Pons (tissue), 1 donor: ENCODE measurements at regions not wholly inside any gene's neighbourhood (a gene's known extent, or its start where the extent isn't known, plus 50 kb on each side); places are given as distances from the start of the nearest gene placed in this dataset.
A peak's percentile ranks its signal among the peaks of the same experiment; 100 is the strongest.

ENCODE experiments used
- DNase-seq: peaks from one replicate; pipeline ENCODE4 v3.0.0-alpha.2; 2016; ENCODE audit warnings: low spot score

DNA sequence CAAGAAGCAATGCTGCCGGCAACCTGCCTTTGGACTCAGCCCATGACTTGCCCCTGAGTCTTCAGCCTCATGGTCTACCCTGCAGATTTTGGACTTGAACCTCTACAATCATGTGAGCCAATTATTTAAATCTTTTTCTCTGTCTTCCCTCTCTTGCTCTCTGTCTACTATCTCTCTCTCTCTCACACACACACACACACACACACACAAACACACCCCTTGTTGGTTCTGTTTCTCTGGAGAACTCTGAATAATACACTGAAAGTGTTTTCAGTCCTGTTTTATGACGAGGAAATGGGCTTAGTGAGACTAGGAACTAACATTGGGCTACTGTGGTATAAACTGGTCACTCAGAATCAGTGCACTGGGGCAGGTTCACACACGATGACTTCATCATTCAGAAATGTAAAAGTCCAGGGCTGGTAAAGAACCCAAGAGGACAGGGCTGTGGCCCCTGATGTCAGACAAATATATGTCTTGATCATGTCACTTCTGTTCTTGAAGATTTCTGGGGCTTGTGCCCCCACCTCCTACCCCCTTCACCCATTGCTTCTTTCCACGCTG, 266.1 kb upstream of the SIX2 start:
- no peak for DNase-seq

DNA sequence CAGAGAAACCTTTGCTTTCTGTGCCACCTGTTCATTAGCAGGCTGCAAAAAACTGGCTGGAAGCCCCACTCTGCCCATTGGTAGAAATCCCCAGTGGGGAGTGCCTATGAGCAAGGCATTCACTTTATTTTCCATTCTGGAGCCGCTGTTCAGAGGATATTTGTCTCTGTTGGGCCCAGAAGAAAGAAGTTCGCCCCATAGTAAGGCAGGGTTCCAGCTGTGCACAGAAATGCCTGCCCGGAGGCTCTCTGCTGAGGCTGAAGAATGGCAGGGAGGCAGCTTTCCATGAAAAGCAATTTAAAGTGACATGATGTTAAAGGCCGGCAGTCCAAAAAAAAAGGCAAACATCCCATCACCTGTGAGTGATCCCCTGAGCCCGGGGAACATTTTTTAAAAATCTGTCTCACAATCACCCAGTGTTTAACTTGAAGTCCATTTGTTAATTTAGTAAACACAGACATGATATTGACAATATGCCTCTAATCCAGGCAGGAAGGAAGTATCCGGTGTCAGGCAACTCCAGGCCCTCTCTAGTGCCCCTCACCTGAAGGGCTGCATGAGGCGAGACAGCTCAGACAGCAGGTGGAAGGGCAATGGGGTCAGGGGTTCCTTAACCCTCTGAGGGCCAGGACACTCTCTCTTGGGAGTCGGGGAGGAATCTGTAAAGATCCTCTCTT, 265.1 kb upstream of the SIX2 start:
- peak; percentile 9 for DNase-seq

DNA sequence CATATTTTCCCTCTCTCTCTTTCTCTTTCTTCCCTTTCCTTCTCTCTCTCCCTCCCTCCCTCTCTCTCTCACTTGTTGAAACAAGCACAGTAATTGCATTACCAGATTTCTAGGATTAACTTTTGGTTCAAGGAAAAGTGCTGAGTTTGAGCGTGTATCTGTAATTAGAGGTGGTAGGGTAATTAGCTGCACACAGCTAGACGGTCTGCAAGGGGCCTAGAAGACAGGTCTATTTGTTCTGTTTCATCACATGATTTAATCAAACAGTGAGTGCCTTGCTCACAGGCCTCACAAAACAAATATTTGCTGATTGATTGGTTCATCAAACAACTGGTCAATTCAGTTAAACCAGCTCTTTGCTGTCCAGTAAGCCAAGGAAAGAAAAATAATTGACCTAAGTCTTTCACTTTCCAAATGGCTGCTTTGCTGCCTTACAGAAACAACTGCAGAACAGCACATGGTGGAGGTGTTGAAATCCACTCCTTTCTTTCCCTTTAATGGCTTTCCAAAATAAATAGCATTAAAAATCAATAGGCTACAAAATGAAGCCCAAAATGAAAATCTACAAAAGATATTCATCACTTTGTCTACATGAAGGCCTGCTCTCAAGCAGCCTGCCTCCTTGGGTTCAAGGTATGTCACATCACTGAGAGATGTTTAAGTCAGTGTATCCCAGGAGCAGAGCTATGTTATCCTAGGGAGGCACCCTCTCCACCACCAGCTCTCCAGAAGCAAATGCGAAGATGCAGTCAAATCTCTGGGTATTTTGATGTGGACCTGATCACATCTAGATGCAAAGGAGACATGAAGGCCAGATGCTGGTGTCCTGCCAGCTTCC, 264.4 kb upstream of the SIX2 start:
- no peak for DNase-seq

DNA sequence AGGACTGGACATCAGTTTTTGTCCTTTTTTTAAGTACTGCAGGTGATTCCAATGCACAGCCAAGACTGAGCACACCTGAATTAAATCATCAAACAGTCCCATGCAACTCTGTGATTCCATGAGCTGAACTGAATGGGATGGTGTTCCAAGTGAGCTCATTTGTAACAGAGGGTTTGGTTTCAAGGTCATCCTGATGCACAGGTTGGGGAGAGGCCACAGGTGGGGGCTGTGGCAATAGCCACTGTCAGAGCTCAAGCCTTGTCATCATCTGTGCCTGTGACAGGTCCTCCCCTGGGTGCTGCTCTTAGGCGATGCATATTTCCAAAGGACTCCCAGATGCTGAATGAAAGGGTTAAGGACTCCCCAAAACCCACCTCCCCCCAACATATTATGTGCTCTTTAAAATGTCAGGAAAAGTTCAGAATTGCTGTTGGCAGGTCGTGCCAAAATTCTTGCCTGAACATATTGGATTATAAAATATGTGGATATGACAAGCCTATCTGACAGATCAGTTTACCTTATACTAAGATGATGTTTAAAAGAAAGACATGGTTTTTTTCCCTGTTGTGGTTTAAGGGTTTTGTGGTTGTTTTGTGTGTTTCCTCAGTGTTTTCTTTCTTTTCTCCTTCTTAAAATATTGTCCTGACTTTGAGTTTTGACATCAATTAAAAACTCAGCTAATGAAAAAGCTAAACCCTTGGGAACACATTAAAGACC, 263.5 kb upstream of the SIX2 start:
- DNase-seq = no peak

DNA sequence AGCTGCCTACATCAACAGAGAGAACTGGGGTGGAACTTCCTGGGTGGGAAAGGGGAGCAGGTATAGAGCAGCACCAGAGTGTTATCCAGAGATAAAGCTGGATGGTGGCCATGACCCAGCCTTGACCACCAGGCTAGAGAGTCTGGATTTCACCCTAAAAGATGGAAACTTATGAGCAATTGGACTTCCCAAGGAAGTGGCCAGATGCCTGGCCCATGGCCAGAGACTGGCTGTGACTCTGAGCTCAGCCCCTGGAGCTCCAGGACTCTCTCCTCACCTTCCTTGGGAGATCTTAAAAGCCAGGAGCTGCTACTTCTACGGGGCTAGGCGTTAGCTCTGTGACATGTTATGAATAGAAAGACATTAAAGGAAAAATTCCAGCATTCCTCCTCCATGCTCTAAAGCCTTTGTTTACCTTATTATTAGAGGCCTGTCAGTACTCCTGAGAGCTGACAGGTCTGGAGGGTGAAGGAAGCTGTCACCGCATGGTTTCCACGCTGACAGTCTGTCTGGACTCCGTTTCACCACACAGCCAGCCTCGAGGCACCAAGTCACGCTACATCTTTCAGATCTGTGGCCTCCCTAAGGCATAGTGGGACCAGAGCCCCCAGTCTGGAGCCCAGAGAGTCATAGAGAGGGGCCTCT, 260.0 kb upstream of the SIX2 start:
- no peak for DNase-seq

DNA sequence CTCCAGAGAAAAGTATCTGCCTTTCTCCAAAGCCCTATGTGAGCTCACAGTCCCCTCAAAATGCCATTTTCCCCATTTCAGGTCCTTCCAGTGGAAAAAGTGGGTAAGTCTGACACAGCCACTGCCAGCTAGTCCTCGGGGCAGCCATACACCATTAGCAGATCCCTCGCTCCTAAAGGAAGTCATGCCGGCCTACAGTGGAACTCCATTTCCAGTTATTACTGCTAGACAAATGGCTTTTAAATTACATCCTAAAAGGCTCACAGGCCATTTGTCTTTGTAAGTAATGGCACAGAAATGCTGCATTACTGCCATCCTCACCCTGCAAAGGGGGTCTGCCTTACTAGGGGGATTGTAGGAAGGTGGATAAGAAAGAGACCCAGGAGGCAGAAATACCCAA, 259.4 kb upstream of the SIX2 start:
- DNase-seq = no peak

DNA sequence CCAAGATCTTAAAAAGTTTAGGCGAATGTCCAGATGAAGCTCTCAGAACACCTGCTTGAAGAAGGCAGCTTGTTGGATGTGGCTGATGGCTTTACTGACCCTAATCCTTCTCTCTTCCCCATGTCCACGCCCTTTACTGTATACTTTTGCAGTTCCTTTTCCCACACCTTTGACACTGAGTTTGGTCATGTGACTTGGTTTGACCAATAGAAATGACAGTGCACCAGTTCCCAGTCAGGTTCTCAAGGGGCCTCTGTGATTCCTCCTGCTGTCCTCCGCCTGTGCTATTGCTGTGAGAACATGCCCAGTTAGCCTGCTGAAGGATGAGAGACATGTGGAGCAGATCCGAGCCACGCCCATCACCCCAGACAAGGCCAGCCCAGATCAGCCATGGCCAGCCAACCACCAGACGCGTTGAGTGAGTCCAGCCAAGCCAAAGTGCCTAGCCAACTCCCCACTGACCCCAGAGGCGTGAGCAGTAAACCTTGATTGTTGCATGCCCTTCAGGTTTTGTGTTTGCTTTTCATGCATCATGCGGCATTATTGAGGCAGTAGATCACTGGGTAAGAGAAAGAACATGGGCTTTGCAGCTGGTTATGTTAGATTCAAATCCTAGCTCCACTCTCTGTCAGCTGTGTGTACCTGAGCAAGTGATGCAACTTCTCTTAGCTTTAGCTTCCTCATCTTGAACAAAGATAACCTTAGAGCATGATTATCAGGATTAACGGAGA, 258.0 kb upstream of the SIX2 start:
- no peak for DNase-seq

DNA sequence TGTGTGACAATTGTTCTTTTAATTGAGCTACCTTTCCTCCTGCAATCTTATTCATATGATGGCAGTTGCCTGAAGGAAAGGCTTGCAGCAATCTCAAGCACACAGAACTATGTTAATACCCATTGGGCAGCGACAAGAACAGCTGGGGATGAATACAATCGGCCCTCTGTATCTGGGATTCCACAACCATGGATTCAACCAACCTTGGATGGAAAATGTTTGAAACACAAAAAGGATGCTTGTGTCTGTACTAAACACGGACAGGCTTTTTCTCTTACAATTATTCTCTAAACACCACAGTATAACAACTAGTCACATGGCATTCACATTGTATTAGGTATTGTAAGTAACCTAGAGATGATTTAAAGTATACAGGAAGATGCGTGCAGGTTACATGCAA, 256.1 kb upstream of the SIX2 start:
- peak; percentile 83 for DNase-seq

DNA sequence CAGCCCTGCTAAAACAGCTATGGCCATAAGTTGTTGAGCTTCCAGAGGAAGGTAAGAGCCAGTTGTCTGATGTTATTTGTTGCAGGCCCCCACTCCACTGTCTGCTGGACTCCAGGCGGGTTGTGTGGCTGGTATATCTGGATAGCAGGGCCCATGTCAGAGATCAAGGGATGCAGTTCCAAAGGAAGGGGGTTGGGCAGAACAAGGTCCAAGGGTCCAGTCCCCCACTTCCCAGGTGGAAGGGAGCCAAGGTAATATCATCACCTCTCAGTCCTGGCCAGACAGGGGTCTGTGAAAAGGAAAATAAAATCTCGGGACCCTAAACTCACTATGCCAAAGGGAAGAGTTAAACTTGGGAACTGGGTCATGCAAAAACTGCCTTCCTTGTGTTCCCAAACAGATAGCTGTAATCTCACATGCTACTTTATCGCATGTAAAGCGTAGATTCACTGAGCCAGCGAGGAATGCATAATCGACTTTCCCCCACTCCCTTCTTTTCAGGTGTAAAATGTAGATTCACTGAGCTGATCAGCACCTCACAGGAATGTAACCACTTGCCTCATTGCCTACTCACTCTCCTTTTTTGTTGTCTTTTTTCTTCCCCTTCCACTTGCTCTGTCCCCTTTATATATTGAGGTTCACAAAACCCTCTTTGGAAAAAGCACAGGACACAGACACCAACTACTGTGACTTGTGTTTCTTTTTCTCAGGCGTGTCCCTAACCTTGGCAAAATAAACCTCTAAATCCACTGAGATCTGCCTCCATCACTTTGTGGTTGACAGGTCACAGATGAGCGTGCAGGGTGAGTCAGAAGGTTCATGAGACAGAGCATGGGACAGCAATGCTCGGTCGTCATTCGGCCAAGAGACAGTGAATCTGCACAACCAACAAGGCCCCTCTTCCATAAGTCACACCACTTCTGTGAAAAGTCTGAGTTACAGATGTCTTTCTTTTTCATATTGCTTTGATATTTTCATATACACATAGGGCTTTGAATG, 255.3 kb upstream of the SIX2 start:
- no peak for DNase-seq

DNA sequence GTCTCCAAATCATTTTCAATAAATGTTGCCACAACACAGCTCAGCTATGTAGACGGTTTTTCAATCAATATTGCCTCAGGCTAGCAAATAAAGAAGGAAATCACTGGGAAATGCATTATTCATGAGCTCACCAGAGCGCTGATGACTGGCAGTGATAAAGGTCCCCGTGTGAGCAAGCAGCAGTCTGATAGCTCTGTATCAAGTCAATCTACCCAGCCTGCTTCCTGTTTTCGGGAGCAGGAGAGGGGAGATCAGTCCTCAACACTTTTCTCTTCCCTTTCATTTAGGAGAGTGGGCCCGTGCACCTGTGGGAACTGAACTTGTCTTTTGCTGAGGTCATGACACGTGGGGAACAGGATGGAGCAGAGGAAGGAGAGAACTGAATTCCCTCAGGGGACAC, 253.9 kb upstream of the SIX2 start:
- DNase-seq = no peak

DNA sequence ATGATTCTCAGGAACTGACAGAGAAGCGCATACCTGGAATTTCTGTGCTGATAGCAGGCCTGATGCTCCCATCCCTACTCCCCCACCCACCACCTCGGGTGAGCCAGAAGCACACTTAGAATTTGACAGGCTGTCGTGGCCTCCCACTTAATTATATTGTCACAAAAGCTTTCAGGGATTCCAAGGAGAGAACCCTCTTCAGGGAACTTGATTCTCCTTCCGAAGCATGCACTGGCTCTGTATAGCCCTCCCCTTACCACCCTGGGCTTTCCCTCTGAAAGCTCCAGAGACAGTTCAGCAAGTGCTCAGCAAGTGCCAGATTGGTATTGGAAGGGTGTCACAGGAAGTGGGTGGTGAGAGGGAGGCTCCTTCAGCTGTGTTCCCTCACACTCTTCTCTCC, 252.5 kb upstream of the SIX2 start:
- DNase-seq = no peak

DNA sequence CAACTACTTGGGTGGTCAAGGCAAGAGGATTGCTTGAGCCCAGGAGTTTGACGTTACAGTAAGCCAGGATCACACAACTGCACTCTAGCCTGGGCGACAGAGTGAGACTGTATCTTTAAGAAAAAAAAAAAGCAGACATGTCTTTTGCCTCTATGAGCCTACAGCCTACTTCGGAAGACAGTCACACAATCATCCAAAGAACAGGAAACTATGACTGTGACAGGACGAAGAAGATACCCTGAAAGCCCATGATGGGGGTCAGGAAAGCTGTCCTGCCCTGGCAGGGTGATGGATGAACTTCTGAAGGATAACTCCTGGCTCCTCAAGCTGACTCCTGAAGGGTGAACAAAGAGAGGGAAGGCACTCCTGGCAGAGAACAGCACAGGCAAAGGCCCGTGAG, 251.7 kb upstream of the SIX2 start:
- DNase-seq = no peak

DNA sequence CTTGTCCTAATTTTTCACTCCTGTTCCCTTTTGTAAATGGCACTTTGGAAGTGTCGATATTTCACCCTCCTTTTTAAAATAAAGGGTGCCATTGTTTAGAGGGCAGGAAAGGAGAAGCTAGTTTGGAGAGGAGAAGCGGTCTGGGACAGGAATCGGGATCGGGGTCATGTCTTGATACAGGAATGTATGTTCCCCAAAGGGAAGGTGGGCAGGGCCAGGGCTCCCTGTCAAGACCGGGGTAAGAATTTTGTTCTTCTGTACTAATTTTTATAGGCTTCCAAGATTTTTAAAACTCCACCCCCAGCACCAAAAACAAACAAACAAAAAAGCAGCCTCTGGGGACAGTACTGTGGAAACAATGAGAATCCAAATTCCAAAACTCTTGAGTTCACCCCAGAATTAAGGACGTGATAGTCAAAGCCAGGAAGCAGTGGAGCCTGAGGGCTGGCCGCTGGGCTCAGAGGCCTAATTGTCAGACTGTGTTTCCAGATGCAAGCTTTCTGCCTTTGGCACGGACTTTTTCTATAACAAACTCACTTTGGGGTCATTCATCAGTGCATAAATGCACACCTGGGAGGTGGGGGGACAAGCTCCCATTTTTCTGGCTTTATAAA, 250.4 kb upstream of the SIX2 start:
- no peak for DNase-seq

DNA sequence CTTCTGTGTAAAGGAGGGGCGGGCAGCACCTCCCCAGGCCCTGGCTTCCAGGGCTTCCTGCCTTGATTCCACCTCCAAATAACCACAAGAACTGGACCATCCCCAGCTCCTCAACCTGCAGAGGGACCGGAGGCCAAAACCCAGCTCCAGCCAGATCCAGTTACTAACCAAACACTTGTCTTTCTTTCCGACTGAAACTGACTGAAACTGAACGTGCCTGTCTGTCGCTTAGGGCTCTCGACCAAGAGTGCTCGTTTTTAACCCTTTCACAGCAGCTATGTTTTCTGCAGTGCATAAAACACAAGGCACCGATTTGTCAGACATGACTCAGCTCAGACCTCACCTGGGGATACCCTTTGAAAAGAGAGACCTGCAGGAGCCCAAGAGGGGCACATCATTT, 249.9 kb upstream of the SIX2 start:
- DNase-seq = no peak

DNA sequence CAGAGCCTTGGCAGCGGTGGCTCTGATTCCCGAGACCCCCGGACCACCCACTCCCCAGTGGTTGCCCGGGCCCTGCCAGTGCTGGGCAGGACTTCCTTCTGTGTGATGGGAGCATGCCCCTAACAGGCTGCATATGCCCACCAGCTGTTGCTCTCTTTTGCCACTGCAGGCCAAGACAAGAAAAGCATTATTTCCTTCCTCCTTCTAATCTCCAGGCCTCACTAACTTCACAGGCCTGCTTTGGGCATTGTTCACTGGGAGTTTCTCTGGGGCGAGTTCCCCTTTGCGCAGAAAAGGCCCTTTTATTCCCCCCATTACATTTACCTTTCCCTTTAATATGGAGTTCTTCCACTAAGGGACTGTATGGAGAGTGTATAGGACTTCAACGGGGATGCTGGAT, 249.1 kb upstream of the SIX2 start:
- DNase-seq = no peak

DNA sequence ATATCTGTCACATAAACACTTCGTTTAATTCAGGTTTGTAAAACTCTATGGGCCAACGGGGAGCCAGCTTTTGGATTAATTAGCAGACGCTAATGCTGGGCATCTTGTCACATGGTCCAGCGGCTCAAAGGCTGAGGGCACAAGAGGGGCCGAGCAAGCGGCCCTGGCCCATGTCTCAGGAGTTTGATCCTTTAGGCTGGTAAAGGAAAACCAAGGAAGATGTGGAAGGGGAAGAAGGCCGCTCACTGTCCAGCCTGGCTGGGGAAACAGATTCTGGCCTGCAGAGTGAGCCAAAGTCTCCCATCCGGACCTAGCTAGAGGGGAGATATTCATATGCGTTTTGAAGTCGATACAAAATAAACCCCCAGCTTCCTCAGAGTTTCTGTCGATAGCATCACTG, 248.6 kb upstream of the SIX2 start:
- DNase-seq = no peak

DNA sequence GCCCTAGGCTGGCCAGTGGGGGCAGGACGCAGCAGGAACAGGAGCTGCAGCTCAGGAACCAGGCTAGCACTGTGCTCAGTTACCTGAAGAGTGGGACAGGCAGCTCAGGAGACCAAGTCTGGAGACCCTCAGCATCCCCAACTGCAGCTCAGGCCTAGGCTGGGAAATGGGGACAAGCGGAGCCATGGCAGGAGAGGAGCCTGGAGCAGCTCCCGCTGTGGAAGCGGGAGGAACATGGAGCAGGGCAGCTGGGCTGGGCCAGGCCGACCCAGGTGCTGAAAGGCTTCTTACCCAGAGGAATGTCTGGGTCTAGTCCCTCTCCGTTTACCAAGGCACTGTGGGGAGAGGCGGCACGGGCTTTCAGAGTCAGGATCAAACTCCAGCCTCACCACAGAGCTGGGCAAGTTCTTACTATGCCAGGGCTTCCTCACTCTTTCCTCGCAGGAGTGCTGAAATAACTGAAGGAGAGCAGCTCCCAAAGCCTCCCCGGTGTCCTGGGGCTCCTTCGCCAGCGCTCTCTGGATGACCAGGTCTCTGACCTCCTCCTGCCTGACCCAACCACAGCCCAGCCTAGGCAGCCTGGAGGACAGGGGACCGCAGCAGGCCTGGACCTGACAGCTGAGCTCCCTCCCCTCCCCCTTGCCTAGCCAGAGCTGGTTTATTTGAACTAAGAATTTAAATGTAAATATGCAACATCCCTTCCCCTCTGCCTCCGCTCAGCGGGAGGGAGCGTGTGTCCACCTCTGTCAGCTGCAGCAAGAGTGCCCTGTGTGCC, 247.8 kb upstream of the SIX2 start:
- DNase-seq = no peak

DNA sequence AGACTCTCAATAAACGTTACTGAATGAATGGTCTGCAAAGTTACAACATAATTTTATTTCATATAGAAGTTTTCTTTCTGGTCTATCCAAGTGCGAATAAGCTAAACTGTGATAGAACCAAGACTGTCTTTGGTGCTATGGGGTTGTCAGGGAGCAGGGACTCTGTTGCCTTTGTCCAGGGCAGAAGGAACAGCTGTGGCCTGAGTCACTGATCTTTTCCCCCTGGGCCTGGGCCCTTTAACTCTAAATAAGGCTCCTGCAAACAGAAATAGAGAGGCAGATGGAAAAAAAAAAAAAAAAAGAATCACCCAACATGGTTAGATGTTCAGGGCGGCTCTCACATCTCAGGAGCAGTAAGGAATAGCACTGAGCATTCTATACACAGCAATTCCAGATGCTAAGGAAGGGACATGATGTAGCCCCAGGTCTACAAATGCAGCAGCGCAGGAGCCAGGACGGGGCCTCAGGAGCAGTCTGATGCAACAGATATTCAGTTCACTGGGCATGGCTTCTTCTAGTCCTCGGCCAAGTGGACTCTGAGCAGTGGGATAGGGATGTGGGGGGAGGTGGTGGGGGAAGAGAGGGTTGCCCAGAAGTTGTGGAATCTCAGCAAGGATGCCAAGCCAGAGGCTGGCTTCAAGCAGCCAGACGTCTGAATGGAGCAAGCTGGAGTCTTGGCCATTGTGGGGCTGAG, 247.1 kb upstream of the SIX2 start:
- peak; percentile 34 for DNase-seq
